HG03196 (cell line): ENCODE measurements at regions not wholly inside any gene's neighbourhood (a gene's known extent, or its start where the extent isn't known, plus 50 kb on each side); places are given as distances from the start of the nearest gene placed in this dataset.

ENCODE experiments used
- ATAC-seq: cut with Tn5 transposase; IDR thresholded peaks from one replicate; pipeline ENCODE4 v1.9.1; 2021; ENCODE audit not compliant: unreplicated experiment

DNA sequence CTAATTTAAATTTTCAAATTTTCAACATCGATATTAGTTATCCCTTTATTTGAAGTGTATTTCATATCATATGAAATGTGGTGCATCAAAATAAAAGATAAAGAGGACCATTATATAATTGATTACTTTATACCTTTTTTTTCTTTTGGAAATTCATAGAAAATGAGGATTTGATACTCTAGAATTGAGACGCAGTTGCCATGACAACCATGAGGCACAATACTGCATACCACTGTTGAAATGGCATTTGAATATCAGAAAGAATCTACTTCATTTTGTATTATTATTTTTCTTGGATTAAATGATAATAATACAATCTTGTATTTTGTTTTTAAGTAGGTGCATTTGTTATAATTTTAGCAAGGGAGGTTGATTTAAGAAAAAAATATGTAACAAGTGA lies 323.1 kb downstream of the PCDH18 start:
- no peak for ATAC-seq

GRCh38 chr4:137206781-137207180 lies 325.5 kb downstream of the PCDH18 start:
- ATAC-seq, result no peak

DNA sequence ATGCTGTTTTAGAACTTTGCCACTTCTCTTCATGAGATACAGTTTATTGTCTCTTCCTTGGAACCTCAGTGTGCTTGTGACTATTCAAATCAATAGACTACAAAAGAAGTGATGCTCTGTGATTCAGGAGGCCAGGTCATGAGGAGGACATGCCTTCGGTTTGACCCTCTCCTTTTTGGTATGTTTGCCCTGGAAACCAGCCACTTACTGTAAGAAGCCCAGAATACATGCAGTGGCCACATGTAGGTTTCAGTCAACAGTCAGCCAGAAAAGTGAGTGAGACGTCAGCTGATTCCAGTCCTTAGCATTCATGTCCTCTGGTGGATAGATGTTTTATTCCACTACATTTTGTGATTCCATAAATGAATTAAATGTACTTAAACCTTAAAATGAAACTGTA lies 328.7 kb downstream of the PCDH18 start:
- ATAC-seq, result no peak

DNA sequence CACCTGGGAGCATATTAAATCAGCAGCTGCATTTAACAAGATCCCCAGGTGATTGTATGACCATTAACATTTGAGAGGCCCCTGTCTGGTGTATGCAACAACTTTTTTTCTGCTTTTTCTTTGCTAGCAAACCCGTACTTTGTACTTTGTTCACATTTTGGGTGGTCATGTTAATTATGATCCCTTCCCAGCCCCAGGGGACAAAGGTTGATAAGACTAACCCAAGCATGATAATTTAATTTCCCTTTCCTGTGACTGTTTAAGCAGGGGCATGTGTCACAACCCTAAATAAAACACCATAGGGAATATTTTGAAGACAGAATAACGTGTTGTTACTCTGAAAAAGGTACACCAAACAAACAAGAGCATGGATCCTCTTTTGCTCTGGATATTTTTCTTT lies 332.0 kb downstream of the PCDH18 start:
- no peak for ATAC-seq

DNA sequence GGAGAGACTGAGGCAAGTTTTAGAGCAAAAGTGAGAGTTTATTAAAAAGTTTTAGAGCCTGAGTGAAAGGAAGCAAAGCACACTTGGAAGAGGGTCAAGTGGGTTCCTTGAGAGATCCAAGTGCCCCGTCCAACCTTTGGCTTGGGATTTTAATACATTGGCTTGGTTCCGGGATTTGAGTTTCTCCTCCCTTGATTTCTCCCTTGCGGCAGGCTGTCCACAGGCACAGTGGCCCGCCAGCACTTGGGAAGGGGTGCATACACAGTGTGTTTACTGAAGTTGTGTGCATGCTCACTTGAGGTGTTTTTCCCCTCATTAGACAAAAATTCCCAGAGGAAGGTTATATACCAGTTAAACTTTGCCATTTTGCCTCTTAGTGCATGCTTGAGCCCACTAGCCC lies 333.5 kb downstream of the PCDH18 start:
- ATAC-seq, result no peak

GRCh38 chr4:137194670-137195069 lies 337.6 kb downstream of the PCDH18 start:
- ATAC-seq, result no peak

GRCh38 chr4:137193564-137193963 lies 338.7 kb downstream of the PCDH18 start:
- no peak for ATAC-seq

DNA sequence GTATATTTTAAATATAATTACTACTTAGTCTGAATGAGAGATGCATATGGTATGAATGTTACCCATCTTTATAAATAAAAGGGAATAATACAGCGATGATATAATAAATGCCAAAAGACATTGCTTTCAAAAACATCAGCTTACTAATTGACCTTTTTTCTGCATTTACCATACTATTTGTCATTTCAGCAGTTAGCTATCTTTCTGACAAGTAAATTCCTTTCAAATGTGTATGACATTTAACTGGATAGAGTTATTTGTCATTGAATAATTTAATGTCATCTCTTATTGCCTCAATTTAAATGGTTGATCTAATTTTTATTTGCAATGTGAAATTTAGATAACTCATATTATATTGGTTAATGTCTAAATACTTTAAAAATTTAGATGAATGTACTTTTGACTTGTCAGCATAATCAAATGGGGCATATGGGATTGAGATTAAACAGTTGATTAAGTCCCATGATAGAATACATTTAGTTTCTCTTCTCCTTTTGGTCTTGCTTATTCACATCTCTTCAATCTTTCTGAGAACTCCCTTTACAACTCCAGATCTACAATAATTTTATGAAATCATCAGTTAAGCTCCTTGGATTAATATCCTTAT lies 350.9 kb downstream of the PCDH18 start:
- ATAC-seq, result no peak

DNA sequence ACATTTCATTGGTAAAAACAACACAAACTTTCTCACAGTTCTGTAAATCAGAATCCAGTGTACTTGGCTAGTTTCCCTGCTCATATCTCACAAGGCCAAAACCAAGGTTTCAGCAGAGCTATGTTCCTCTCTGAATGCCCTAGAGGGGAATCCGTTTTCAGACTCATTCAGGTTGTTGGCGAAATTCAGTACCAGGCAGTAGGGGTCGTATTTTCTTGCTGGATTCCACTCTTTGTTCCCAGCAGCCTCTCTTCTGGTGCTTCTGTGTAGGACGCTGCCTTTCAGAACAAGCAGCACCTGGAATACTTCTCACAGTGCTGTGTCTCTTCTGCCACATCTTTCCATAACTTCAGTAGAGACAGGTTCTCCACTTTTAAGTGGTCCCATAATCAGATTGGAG lies 351.9 kb downstream of the PCDH18 start:
- no peak for ATAC-seq

- ATAC-seq, result no peak
Measured at GRCh38 chr4:137156807-137157206, 375.5 kb downstream of the PCDH18 start.

DNA sequence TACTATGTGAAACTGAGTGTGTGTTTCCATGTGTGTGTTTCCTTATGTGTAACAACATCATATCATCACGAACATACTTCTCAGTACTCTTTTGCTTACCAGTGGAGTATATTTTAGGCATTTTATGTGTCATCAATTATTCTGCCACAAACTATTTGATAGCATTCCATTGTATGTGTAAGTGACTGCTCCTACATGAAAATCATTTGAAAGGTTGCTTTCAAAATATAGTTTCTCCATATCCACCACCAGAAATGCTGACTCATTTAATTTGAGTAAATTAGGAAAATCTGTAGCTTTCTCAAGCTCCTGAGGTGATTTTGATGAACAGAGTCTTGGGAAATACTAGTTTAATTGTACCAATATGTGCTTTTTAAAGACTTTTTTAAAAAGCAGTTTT lies 376.2 kb downstream of the PCDH18 start:
- ATAC-seq, result no peak

DNA sequence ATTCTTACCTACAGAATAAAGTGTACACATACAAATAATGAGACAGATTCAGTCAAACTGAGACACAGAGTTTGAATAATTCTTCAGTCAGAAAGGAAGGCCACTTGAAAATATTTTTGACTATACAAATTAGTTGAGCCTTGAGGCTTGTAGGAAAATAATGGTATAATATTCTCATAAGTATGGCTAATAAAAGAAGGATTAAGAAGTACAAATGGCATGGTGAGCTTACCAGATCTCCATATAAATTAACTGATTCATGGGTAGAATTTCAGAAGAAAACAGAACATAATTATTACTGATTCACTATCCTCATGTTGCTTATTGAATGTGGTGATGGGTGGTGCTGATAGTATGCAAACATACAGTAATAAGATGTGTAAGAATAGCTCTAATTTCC lies 401.1 kb downstream of the PCDH18 start:
- no peak for ATAC-seq

- ATAC-seq, result no peak
Measured at GRCh38 chr4:137129845-137130244, 402.4 kb downstream of the PCDH18 start.

DNA sequence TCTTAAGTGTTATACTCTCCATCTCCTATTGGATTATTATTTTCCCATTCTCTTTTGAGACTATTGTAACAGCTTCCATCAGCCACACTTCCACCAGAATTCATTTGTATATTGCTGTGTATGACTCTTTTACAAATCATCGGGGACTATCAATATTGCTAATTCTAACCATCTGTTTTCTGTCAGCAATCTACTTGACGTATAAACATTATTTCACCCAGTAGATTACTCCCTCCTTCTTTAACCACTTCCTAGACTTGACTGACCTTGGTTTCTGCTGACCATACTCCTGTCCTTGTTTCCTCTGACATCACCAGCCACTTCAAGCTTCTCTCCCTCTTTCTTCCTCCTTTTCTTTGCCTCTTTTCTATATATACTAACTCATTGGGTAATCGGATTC lies 402.9 kb downstream of the PCDH18 start:
- ATAC-seq, result no peak

DNA sequence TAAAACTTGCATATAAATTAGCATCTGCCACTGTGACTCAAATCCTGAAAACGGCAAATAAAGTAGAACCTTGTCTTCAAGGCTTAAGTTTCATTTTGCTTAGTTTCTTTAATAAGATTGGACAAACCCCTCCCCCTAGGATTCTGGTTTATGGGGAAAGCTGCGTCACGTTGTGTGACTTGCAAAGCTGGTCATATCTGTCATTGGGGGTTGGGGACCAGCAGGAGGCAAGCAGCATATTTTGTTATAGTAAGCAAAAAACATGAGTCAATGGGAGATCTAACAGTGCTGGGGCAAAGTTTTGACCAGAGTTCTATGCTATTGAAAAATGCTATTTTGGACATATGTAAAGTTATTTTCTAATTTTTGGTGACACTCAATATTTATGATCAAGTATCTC lies 407.3 kb downstream of the PCDH18 start:
- ATAC-seq, result no peak

GRCh38 chr4:137124278-137124932 lies 407.9 kb downstream of the PCDH18 start:
- ATAC-seq, result peak; percentile 93

- ATAC-seq, result no peak
Measured at GRCh38 chr4:137122876-137123275, 409.4 kb downstream of the PCDH18 start.

DNA sequence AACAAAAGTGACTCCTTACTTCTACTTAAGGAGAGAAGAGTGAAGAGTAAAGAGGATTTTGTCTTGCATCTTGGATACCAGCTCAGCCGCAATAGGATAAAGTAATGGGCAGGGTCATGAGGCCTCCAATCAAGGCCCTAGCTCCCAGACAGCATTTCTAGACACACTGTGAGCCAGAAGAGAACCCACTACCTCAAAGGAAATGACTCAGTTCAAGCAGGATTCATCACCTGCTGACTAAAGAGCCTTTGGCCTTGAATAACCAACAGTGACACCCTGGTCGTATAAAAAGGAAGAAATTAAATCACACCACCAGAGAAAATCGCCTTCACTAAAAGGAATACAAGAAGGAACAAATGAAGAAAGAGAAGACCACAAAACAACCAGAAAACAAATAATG lies 416.1 kb downstream of the PCDH18 start:
- ATAC-seq, result no peak

DNA sequence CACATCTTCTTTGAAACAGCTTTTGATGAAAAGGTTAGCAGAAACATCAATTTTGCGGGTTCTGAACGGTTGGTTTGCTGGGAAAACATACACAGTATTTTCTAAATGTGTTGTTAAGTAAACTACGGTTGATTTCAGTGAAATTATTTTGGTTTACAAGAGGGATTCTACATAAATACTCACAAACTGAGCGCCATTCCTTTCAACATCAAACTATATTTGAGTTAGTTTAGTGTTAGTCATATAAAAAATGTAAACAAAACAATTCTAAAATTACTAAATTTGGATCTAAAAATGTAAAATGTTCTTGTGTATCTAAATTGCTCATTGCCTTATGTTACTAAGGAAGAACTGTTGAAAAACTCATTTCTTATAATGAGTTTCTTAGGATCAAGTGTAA lies 425.6 kb downstream of the PCDH18 start:
- ATAC-seq, result no peak

DNA sequence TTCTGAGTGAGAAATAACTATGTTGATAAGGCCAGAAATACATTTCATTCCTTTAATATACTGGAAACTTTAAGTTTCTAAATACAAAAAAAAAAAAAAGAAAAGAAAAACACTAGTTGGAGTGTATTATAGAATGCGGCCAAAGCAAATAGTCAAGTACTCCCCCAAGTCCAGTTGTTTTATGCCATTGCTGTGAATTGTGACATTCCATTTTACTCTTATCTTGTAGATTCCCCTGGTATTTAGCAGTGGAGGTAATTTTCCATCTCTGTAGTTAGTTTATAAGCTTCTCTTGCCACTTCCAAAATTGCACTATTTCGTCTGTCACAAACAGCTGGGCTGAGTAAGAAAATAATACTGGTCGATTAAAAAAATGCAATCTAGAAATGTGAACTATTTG lies 426.0 kb downstream of the PCDH18 start:
- no peak for ATAC-seq

- no peak for ATAC-seq
Measured at GRCh38 chr4:137090951-137091350, 441.3 kb downstream of the PCDH18 start.

GRCh38 chr4:137083571-137084135 lies 448.6 kb downstream of the PCDH18 start:
- ATAC-seq, result no peak

DNA sequence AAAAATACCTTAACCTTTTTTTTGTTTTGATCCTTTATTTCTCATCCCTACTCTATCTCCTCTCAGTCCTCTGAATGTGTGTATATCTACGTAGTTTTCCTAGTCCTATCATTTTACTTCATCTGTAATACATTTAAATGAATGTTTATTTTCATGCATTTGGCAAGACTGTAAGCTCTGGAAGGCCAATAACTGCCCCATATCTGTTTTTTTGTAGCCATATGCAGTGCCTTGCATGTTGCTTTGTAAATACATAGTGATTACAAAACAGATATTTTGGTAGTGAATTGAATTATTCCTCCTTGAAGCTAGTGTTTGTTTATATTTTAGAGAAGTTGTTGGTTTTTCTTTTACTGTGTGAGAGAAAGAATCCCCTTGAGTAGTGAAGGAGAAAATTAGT lies 450.2 kb downstream of the PCDH18 start:
- ATAC-seq, result no peak
